ENCODE measurements at regions not wholly inside any gene's neighbourhood (a gene's known extent, or its start where the extent isn't known, plus 50 kb on each side); places are given as distances from the start of the nearest gene placed in this dataset.

DNA sequence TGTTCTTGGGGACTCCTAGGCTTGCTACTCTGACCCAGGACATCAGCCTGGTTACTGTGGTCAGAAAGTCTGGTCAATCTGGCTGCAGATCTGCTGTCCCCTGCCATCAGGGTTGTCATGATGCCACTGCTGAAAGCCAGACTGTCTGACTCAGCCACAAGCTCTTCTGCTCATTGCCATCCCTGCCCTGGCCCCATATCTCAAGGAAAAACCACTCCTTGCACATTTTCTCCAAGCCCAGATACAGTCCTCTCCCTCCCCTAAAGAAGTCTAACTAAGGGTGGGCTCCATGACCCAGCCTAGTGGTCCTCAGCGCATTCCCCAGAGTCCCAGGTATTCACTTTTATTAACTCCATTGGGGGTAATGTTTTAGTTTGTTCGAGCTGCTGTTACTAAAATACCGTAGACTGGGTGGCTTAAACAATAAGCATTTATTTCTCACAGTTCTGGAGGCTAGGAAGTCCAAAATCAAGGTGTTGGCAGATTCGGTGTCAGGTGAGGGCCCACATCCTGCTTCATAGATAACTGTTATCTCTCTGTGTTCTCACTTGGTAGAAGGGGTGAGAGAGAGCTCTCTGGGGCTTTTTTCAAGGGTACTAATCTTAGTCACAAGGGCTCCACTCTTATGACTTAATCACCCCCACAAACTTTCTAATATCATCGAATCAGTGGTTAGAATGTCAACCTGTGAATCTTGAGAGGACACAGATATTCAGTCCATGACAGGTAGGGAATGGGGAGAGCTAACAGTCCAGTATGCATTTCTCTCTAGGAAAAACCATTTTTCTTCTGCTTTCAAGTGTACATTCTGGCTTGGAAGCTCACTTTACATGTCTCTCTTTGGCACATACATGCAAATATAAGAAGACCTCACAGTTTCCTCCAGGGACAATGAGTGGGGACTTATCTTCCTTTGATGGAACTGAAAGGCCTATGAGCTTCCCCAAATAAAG is 94.8 kb upstream of the CXCR4 start:
- ChIA-PET POLR2A (interaction anchor here (0.5 to 9.3 kb wide), 16 partner anchors 9 to 224 kb away, joined by 3 to 115 read pairs (median 4); no protein-coding TSS in a partner anchor), CTCF (ENCODE audit: unreplicated experiment) (interaction anchor here (0.6 to 2.4 kb wide), 5 partner anchors 9 to 79 kb away, joined by 3 to 5 read pairs (median 3); no protein-coding TSS in a partner anchor)
- H3K4me2 ChIP-seq (ENCODE audit: low read length) = peak overlapping the region; percentile 64
- H3K4me1 ChIP-seq (ENCODE audit: insufficient read depth, low read length, poor library complexity, severe bottlenecking) = peaks cover 69% of the 10 kb centered on the region
- TF ChIP-seq EZH2phosphoT487 (IDR thresholded peaks at IDR 0.05; ENCODE audit: borderline replicate concordance, low read depth, low read length) (no peak), CTCF (conservative IDR thresholded peaks at IDR 0.05; ENCODE audit: low read length) (no peak)
- DNase-seq (ENCODE audit: low spot score) = peak; percentile 79
- no peaks in the 10 kb centered on the region for H4K20me1 ChIP-seq (ENCODE audit: insufficient read depth, low read length)
- H3K9me2 ChIP-seq (ENCODE audit: insufficient read depth, low read length) = no peaks in the 10 kb centered on the region
- intact Hi-C loops (cut with micrococcal nuclease; ENCODE audit: unreplicated experiment) = no loop called here
- H3K9me3 ChIP-seq (ENCODE audit: low read length) = peaks cover 28% of the 10 kb centered on the region
- BruUV-seq (replicated peaks) = no TSS peak
- H3K27ac ChIP-seq (ENCODE audit: low read depth, low read length, poor library complexity, severe bottlenecking) = peak overlapping the region; percentile 41
- peaks cover 24% of the 10 kb centered on the region; the same call in 1 of the 2 replicates for H3K36me3 ChIP-seq (ENCODE audit: insufficient read depth, low read length)
- no peaks in the 10 kb centered on the region for H3K79me2 ChIP-seq (ENCODE audit: insufficient read depth, low read depth, low read length)
- H3K4me3 ChIP-seq (ENCODE audit: low read depth, low read length, poor library complexity, severe bottlenecking) = peak overlapping the region; percentile 4
- no peak overlapping the region for H2AFZ ChIP-seq (ENCODE audit: low read length)

GRCh38 chr2:136211701-136212100 is 93.8 kb upstream of the CXCR4 start:
- Histone ChIP-seq H3K4me3 (ENCODE audit: low read depth, low read length, poor library complexity, severe bottlenecking) (no peak overlapping the region), H3K4me1 (ENCODE audit: insufficient read depth, low read length, poor library complexity, severe bottlenecking) (peaks cover 75% of the 10 kb centered on the region), H3K9me3 (ENCODE audit: low read length) (peaks cover 28% of the 10 kb centered on the region), H3K36me3 (ENCODE audit: insufficient read depth, low read length) (peaks cover 24% of the 10 kb centered on the region; the same call in 1 of the 2 replicates), H2AFZ (ENCODE audit: low read length) (no peak overlapping the region), H4K20me1 (ENCODE audit: insufficient read depth, low read length) (no peaks in the 10 kb centered on the region), H3K4me2 (ENCODE audit: low read length) (peak overlapping the region; percentile 64; the same call in 1 of the 2 replicates), H3K9me2 (ENCODE audit: insufficient read depth, low read length) (no peaks in the 10 kb centered on the region), H3K79me2 (ENCODE audit: insufficient read depth, low read depth, low read length) (no peaks in the 10 kb centered on the region), H3K27ac (ENCODE audit: low read depth, low read length, poor library complexity, severe bottlenecking) (no peak overlapping the region)
- intact Hi-C loops (cut with micrococcal nuclease; ENCODE audit: unreplicated experiment) = no loop called here
- no TSS peak for BruUV-seq (replicated peaks)
- ChIA-PET CTCF (ENCODE audit: unreplicated experiment) (interaction anchor here (1.7 to 2.4 kb wide), 2 partner anchors 27 to 78 kb away, joined by 5 read pairs; no protein-coding TSS in a partner anchor), POLR2A (interaction anchor here (0.7 to 9.3 kb wide), 5 partner anchors 28 to 157 kb away, joined by 3 to 115 read pairs (median 5); no protein-coding TSS in a partner anchor)
- TF ChIP-seq CTCF (conservative IDR thresholded peaks at IDR 0.05; ENCODE audit: low read length) (no peak), EZH2phosphoT487 (IDR thresholded peaks at IDR 0.05; ENCODE audit: borderline replicate concordance, low read depth, low read length) (no peak)
- no peak for DNase-seq (ENCODE audit: low spot score)
